DOHH2 (cell line): ENCODE measurements at regions not wholly inside any gene's neighbourhood (a gene's known extent, or its start where the extent isn't known, plus 50 kb on each side); places are given as distances from the start of the nearest gene placed in this dataset.

Source experiments
- EZH2phosphoT487 ChIP-seq: fragments of 200-600 bp; sonication (generic); IDR thresholded peaks from 2 replicates; pipeline ENCODE4 v1.6.1; 2017; ENCODE audit warnings: borderline replicate concordance, mild to moderate bottlenecking, antibody characterized with exemption, low read length, moderate library complexity, mixed read lengths
- TF ChIP-seq, protein P1 (sequence below): fragments of 200-600 bp; sonication (generic); IDR thresholded peaks from one replicate; pipeline ENCODE4 v1.5.1; 2014; ENCODE audit warnings: antibody characterized with exemption, mild to moderate bottlenecking, low read depth, low read length; ENCODE audit not compliant: poor library complexity, severe bottlenecking

DNA sequence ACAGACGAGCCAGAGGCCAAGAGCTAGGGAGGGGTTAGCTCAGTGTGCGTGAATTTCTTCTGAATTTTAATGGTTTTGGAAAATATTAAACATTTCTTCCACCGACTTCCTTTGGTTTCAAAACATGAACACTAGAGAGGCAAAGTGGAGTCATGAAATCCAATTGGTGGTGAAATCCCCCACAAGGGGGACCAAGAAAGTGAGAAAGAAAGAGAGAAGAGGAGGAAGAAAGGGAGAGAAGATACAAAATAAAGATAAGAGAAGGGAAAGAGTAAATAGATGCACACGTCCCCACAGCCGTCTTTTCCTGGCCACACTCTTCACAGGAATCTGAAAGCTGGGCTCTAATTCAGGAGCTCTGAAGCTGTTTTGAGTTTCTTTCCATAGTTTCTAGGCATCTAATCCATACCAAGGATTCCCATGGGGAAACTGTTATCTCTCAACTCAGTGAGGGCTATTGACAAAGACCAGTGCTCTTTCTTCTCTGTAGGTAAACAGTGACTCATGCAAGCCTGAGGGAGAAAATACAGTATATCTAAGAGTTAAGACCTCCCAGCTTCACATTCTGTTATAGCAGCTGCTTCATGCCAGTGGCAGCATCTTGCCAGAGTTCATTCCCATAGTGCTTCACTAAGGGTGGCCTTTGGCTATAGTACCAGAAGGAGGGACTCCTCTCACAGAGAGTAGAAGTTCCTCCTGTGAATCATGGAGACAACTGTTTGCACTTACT is 115.8 kb upstream of the LIFR start:
- TF ChIP-seq, protein P1, sequence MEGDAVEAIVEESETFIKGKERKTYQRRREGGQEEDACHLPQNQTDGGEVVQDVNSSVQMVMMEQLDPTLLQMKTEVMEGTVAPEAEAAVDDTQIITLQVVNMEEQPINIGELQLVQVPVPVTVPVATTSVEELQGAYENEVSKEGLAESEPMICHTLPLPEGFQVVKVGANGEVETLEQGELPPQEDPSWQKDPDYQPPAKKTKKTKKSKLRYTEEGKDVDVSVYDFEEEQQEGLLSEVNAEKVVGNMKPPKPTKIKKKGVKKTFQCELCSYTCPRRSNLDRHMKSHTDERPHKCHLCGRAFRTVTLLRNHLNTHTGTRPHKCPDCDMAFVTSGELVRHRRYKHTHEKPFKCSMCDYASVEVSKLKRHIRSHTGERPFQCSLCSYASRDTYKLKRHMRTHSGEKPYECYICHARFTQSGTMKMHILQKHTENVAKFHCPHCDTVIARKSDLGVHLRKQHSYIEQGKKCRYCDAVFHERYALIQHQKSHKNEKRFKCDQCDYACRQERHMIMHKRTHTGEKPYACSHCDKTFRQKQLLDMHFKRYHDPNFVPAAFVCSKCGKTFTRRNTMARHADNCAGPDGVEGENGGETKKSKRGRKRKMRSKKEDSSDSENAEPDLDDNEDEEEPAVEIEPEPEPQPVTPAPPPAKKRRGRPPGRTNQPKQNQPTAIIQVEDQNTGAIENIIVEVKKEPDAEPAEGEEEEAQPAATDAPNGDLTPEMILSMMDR, result no peak
- no peak for TF ChIP-seq EZH2phosphoT487
